IMR-90 (cell line): ENCODE measurements at regions not wholly inside any gene's neighbourhood (a gene's known extent, or its start where the extent isn't known, plus 50 kb on each side); places are given as distances from the start of the nearest gene placed in this dataset.

ENCODE experiments used
- ATAC-seq: fragments of 200-7000 bp; cut with Tn5 transposase; 2 replicates; pipeline ENCODE4 v1.9.1; 2020; ENCODE audit warnings: low read depth, mild to moderate bottlenecking, moderate library complexity
- BruUV-seq: library from RNA; stranded (reverse); fragments of 400-500 nt; replicated peaks from 2 replicates; lab custom pipeline; 2021; lab: Mats Ljungman, UMichigan
- CTCF ChIA-PET: fragments of 300-600 bp; formaldehyde crosslinking; extraction: SDS; loops from one replicate; lab custom pipeline; 2021; ENCODE audit warnings: antibody characterized with exemption; lab: Yijun Ruan, JAX
- POLR2A ChIA-PET: fragments of 300-600 bp; sonication (Branson Sonifier 250); formaldehyde crosslinking; loops from one replicate; lab custom pipeline; 2022; ENCODE audit warnings: antibody characterized with exemption; ENCODE audit not compliant: unreplicated experiment; lab: Charles Lee
- DNase-seq: peaks from one replicate; pipeline ENCODE4 v3.0.0; 2013
- H2AFZ ChIP-seq: replicated peaks from 2 replicates; pipeline ENCODE3; 2013; ENCODE audit warnings: low read length, mild to moderate bottlenecking; ENCODE audit not compliant: poor library complexity
- H2AK5ac ChIP-seq: 2 replicates; pipeline ENCODE4 v1.6.1; 2013; ENCODE audit warnings: low read depth, low read length, inconsistent platforms
- H2AK9ac ChIP-seq: replicated peaks from 2 replicates; pipeline ENCODE3; 2013; ENCODE audit warnings: mild to moderate bottlenecking, low read depth, low read length, moderate library complexity; ENCODE audit not compliant: poor library complexity
- H2BK120ac ChIP-seq: 2 replicates; pipeline ENCODE4 v1.6.1; 2013; ENCODE audit warnings: low read depth, low read length, inconsistent platforms
- H2BK15ac ChIP-seq: 3 replicates; pipeline ENCODE4 v1.6.1; 2013; ENCODE audit warnings: low read depth, low read length, inconsistent platforms
- H2BK20ac ChIP-seq: 2 replicates; pipeline ENCODE4 v1.6.1; 2013; ENCODE audit warnings: low read depth, mild to moderate bottlenecking, inconsistent platforms, low read length, moderate library complexity
- H2BK5ac ChIP-seq: 2 replicates; pipeline ENCODE4 v1.6.1; 2013; ENCODE audit warnings: mild to moderate bottlenecking, low read depth, low read length, inconsistent platforms; ENCODE audit not compliant: poor library complexity, severe bottlenecking
- H3K14ac ChIP-seq: replicated peaks from 2 replicates; pipeline ENCODE4 v1.6.1; 2013; ENCODE audit warnings: low read depth, low read length, inconsistent platforms
- H3K18ac ChIP-seq: 2 replicates; pipeline ENCODE4 v1.6.1; 2013; ENCODE audit warnings: low read depth, low read length, control low read depth
- H3K23ac ChIP-seq: 2 replicates; pipeline ENCODE4 v1.6.1; 2013; ENCODE audit warnings: low read depth, low read length, inconsistent platforms
- H3K27ac ChIP-seq: 2 replicates; pipeline ENCODE4 v1.5.1; 2013; ENCODE audit warnings: mild to moderate bottlenecking, control low read depth, low read length; ENCODE audit not compliant: insufficient read depth
- H3K27me3 ChIP-seq: 2 replicates; pipeline ENCODE4 v1.6.1; 2013; ENCODE audit warnings: low read length; ENCODE audit not compliant: control insufficient read depth, insufficient read depth
- H3K36me3 ChIP-seq: 2 replicates; pipeline ENCODE4 v1.6.1; 2013; ENCODE audit warnings: low read length, mixed read lengths; ENCODE audit not compliant: control insufficient read depth, insufficient read depth
- H3K4ac ChIP-seq: 2 replicates; pipeline ENCODE4 v1.6.1; 2013; ENCODE audit warnings: low read depth, low read length, inconsistent platforms
- H3K4me1 ChIP-seq: 2 replicates; pipeline ENCODE4 v1.6.1; 2013; ENCODE audit warnings: low read length, mixed read lengths; ENCODE audit not compliant: control insufficient read depth, insufficient read depth
- H3K4me2 ChIP-seq: 2 replicates; pipeline ENCODE4 v1.6.1; 2013; ENCODE audit warnings: low read depth, mild to moderate bottlenecking, control low read depth, low read length, moderate library complexity
- H3K4me3 ChIP-seq: 2 replicates; pipeline ENCODE4 v1.5.1; 2013; ENCODE audit warnings: low read depth, mild to moderate bottlenecking, control low read depth, low read length, moderate library complexity; ENCODE audit not compliant: insufficient read depth
- H3K56ac ChIP-seq: 2 replicates; pipeline ENCODE4 v1.6.1; 2013; ENCODE audit warnings: low read length, inconsistent platforms; ENCODE audit not compliant: insufficient read depth; ENCODE audit errors: extremely low read depth
- H3K79me1 ChIP-seq, 2 experiments: 2 replicates each; pipeline ENCODE4 v1.6.1; 2013; ENCODE audit warnings: low read length in 2 of 2, inconsistent platforms in 1 of 2, low read depth in 1 of 2
- H3K9ac ChIP-seq: 2 replicates; pipeline ENCODE4 v1.6.1; 2013; ENCODE audit warnings: low read depth, low read length, control low read depth
- H3K9me1 ChIP-seq: 2 replicates; pipeline ENCODE4 v1.6.1; 2013; ENCODE audit warnings: low read length, inconsistent platforms; ENCODE audit not compliant: insufficient read depth
- H3K9me3 ChIP-seq: 2 replicates; pipeline ENCODE4 v1.6.1; 2013; ENCODE audit warnings: low read length; ENCODE audit not compliant: control insufficient read depth, insufficient read depth
- H4K20me1 ChIP-seq: 2 replicates; pipeline ENCODE4 v1.6.1; 2013; ENCODE audit warnings: low read length, inconsistent platforms; ENCODE audit not compliant: insufficient read depth
- H4K5ac ChIP-seq: 2 replicates; pipeline ENCODE4 v1.6.1; 2013; ENCODE audit warnings: mild to moderate bottlenecking, low read depth, low read length, control low read depth
- H4K8ac ChIP-seq, 2 experiments: 2 replicates each; pipeline ENCODE4 v1.6.1; 2013; ENCODE audit warnings: low read depth in 2 of 2, low read length in 2 of 2, control low read depth in 1 of 2, inconsistent platforms in 1 of 2
- H4K91ac ChIP-seq: 2 replicates; pipeline ENCODE4 v1.6.1; 2013; ENCODE audit warnings: low read depth, low read length, inconsistent platforms; ENCODE audit not compliant: insufficient read depth
- BHLHE40 ChIP-seq: fragments of 150-350 bp; IDR thresholded peaks from 2 replicates; pipeline ENCODE4 v1.6.1; 2016; ENCODE audit warnings: mild to moderate bottlenecking, low read depth, low read length
- CHD1 ChIP-seq: IDR thresholded peaks from 2 replicates; pipeline ENCODE4 v1.6.1; 2012; ENCODE audit warnings: low read depth, low read length, improper control_type of control experiment
- ELK1 ChIP-seq: fragments of 150-350 bp; IDR thresholded peaks from 2 replicates; pipeline ENCODE4 v1.6.1; 2016; ENCODE audit warnings: low read depth, mild to moderate bottlenecking, low read length, moderate library complexity, borderline replicate concordance
- MAFK ChIP-seq: IDR thresholded peaks from 2 replicates; pipeline ENCODE4 v1.6.1; 2012; ENCODE audit warnings: low read depth, low read length, improper control_type of control experiment
- RCOR1 ChIP-seq: IDR thresholded peaks from 2 replicates; pipeline ENCODE4 v1.6.1; 2012; ENCODE audit warnings: mild to moderate bottlenecking, low read length, improper control_type of control experiment; ENCODE audit not compliant: insufficient replicate concordance
- SMC3 ChIP-seq: fragments of 150-350 bp; IDR thresholded peaks from 2 replicates; pipeline ENCODE4 v1.6.1; 2016; ENCODE audit warnings: low read depth, mild to moderate bottlenecking, antibody characterized with exemption, low read length, moderate library complexity
- USF2 ChIP-seq: fragments of 150-350 bp; IDR thresholded peaks from 2 replicates; pipeline ENCODE4 v1.6.1; 2017; ENCODE audit warnings: mild to moderate bottlenecking, antibody characterized with exemption, low read length, low read depth
- WGBS, 2 experiments: methylation state at CpG; one replicate each; pipeline versions ENCODE4 v1.1.5 to v1.1.7; 2013; ENCODE audit warnings: missing lambda C conversion rate in 2 of 2; ENCODE audit not compliant: insufficient read length in 1 of 2; ENCODE audit errors: extremely low coverage in 2 of 2; 5-methylcytosine and 5-hydroxymethylcytosine counted together
- dilution Hi-C: fragments of 300-500 bp; cut with HindIII; formaldehyde crosslinking; loops from one replicate; pipeline ENCODE4 v1.14.3; 2018; ENCODE audit warnings: low sequenced_read_pairs; ENCODE audit not compliant: unreplicated experiment
- in situ Hi-C: fragments of 300-500 bp; cut with MboI; formaldehyde crosslinking; loops from 3 replicates; pipeline ENCODE4 v1.14.3; 2019; ENCODE audit warnings: low sequenced_read_pairs, inconsistent platforms, mixed read lengths
- intact Hi-C: fragments of 100-400 bp; cut with micrococcal nuclease; formaldehyde crosslinking; loops from 2 replicates; pipeline ENCODE4 v1.10.0; 2022

GRCh38 chr4:177237291-177237690 is 72.4 kb upstream of the NEIL3 start:
- Histone ChIP-seq H3K23ac (no peak overlapping the region), H2AFZ (no peak overlapping the region), H3K4me1 (peaks cover 2% of the 10 kb centered on the region; the same call in 1 of the 2 replicates)

More at GRCh38 chr4:177237291-177237690, 72.4 kb upstream of the NEIL3 start:
- no peak for DNase-seq
- peak overlapping the region; percentile 67; the same call in 1 of the 2 replicates for H3K14ac ChIP-seq
- peaks cover 3% of the 10 kb centered on the region; the same call in 1 of the 2 replicates for H3K9me1 ChIP-seq
- H4K8ac ChIP-seq, result no peak overlapping the region
- H3K4me2 ChIP-seq, result no peak overlapping the region
- no peak overlapping the region for H2BK120ac ChIP-seq
- no CpG with 5 or more reads among the region's 2 CpGs for WGBS, 2 experiments
- H3K4me3 ChIP-seq, result no peak overlapping the region
- intact Hi-C loops (no loop called here), in situ Hi-C loops (loop anchor here (10.0 kb wide), 1 partner anchor 852 kb away; no protein-coding TSS in a partner anchor), dilution Hi-C loops (no loop called here)
- ATAC-seq, result no peak
- BruUV-seq, result no TSS peak
- no peaks in the 10 kb centered on the region for H3K36me3 ChIP-seq
- H3K79me1 ChIP-seq, result no peaks in the 10 kb centered on the region
- no peak overlapping the region for H2AK9ac ChIP-seq
- H2AK5ac ChIP-seq, result no peak overlapping the region
- 0 out of 2 replicates have a peak overlapping the region, but pooled peaks have one; percentile 49 for H3K18ac ChIP-seq
- H3K27me3 ChIP-seq, result no peaks in the 10 kb centered on the region
- H2BK15ac ChIP-seq, result no peak overlapping the region
- no peaks in the 10 kb centered on the region for H4K20me1 ChIP-seq
- TF ChIP-seq SMC3 (no peak), USF2 (no peak), RCOR1 (no peak), BHLHE40 (no peak), ELK1 (no peak), MAFK (no peak), CHD1 (no peak)
- POLR2A ChIA-PET, result no interaction called here
- H4K5ac ChIP-seq, result no peak overlapping the region
- no peak overlapping the region; the same call in 1 of the 2 replicates for H3K4ac ChIP-seq
- H3K27ac ChIP-seq, result no peak overlapping the region
- H2BK5ac ChIP-seq, result no peak overlapping the region
- no peak overlapping the region for H3K56ac ChIP-seq
- CTCF ChIA-PET, result no interaction called here
- H3K9me3 ChIP-seq, result no peaks in the 10 kb centered on the region
- no peak overlapping the region for H3K9ac ChIP-seq
- H4K91ac ChIP-seq, result no peak overlapping the region
- H2BK20ac ChIP-seq, result no peak overlapping the region
